Esophagus muscularis mucosa (tissue), 4 donors: ENCODE measurements at regions not wholly inside any gene's neighbourhood (a gene's known extent, or its start where the extent isn't known, plus 50 kb on each side); places are given as distances from the start of the nearest gene placed in this dataset.

Source experiments
- EP300 ChIP-seq: sonication (generic); formaldehyde crosslinking; IDR thresholded peaks from one replicate; pipeline ENCODE4 v1.6.1; 2017; ENCODE audit warnings: antibody characterized with exemption
- POLR2A ChIP-seq: fragments of 450-650 bp; IDR thresholded peaks from one replicate; pipeline ENCODE4 v1.6.1; 2017; ENCODE audit warnings: antibody characterized with exemption, moderate library complexity, mild to moderate bottlenecking, low read depth
- TF ChIP-seq, protein P1 (sequence below), 3 experiments: fragments of 200-600 bp in 2 of 3; fragments of 450-650 bp in 1 of 3; sonication (generic) in 2 of 3; IDR thresholded peaks; one replicate each; pipeline ENCODE4 v1.5.1; 2017 to 2019; ENCODE audit warnings: antibody characterized with exemption in 3 of 3, mild to moderate bottlenecking in 2 of 3, moderate library complexity in 1 of 3

DNA sequence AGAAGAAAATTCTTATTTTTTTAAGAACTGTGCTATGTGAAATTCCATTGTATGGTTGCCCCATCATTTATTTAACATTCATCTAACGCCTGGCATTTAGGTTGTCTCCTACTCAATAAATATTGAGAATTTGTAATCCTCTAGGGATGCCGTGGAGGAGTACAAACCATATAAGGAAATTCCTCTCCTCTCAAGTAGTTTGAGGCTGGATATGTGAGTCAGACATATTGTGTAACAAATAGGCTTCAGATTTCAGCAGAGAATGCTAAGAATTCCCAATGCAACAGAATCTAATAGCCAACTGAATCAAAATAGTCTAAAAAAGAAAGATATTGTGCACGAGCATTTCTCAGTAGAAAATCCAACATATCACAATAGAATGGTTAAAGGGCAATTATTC lies 174.7 kb downstream of the OTOR start:
- no peak for TF ChIP-seq POLR2A
- TF ChIP-seq, protein P1, sequence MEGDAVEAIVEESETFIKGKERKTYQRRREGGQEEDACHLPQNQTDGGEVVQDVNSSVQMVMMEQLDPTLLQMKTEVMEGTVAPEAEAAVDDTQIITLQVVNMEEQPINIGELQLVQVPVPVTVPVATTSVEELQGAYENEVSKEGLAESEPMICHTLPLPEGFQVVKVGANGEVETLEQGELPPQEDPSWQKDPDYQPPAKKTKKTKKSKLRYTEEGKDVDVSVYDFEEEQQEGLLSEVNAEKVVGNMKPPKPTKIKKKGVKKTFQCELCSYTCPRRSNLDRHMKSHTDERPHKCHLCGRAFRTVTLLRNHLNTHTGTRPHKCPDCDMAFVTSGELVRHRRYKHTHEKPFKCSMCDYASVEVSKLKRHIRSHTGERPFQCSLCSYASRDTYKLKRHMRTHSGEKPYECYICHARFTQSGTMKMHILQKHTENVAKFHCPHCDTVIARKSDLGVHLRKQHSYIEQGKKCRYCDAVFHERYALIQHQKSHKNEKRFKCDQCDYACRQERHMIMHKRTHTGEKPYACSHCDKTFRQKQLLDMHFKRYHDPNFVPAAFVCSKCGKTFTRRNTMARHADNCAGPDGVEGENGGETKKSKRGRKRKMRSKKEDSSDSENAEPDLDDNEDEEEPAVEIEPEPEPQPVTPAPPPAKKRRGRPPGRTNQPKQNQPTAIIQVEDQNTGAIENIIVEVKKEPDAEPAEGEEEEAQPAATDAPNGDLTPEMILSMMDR (IDR thresholded peaks at IDR 0.05): no peak
- no peak for TF ChIP-seq EP300
